Hepatocyte (in vitro differentiated cells): ENCODE measurements at regions not wholly inside any gene's neighbourhood (a gene's known extent, or its start where the extent isn't known, plus 50 kb on each side); places are given as distances from the start of the nearest gene placed in this dataset.

ENCODE experiments used
- DNase-seq: peaks from one replicate; pipeline ENCODE4 v3.0.0-alpha.2; 2016; ENCODE audit warnings: low spot score
- H2AFZ ChIP-seq: fragments of 200-600 bp; sonication (generic); 2 replicates; pipeline ENCODE4 v1.6.0; 2016; ENCODE audit warnings: antibody characterized with exemption, mild to moderate bottlenecking
- H3K27ac ChIP-seq: fragments of 200-600 bp; sonication (generic); 2 replicates; pipeline ENCODE4 v1.5.1; 2016; ENCODE audit warnings: mild to moderate bottlenecking
- H3K27me3 ChIP-seq: fragments of 200-600 bp; sonication (generic); 2 replicates; pipeline ENCODE4 v1.6.1; 2016
- H3K36me3 ChIP-seq: fragments of 200-600 bp; sonication (generic); replicated peaks from 2 replicates; pipeline ENCODE4 v1.5.1; 2016; ENCODE audit warnings: low read depth; ENCODE audit not compliant: insufficient read depth
- H3K4me1 ChIP-seq: fragments of 200-600 bp; sonication (generic); 2 replicates; pipeline ENCODE4 v1.5.1; 2016; ENCODE audit warnings: mild to moderate bottlenecking, moderate library complexity; ENCODE audit not compliant: insufficient read depth
- H3K4me2 ChIP-seq: fragments of 200-600 bp; sonication (generic); 2 replicates; pipeline ENCODE4 v1.6.0; 2016
- H3K4me3 ChIP-seq: fragments of 200-600 bp; sonication (generic); 2 replicates; pipeline ENCODE4 v1.5.1; 2016; ENCODE audit warnings: mild to moderate bottlenecking
- H3K79me2 ChIP-seq: fragments of 200-600 bp; sonication (generic); 2 replicates; pipeline ENCODE4 v1.6.0; 2017; ENCODE audit warnings: mild to moderate bottlenecking
- H3K9me2 ChIP-seq: fragments of 200-600 bp; sonication (generic); replicated peaks from 2 replicates; pipeline ENCODE4 v1.6.0; 2017; ENCODE audit warnings: mild to moderate bottlenecking; ENCODE audit not compliant: insufficient read depth
- H3K9me3 ChIP-seq: fragments of 200-600 bp; sonication (generic); 2 replicates; pipeline ENCODE4 v1.5.1; 2016; ENCODE audit warnings: low read depth, mild to moderate bottlenecking
- H4K20me1 ChIP-seq: fragments of 200-600 bp; sonication (generic); 2 replicates; pipeline ENCODE4 v1.6.0; 2016; ENCODE audit warnings: mild to moderate bottlenecking; ENCODE audit not compliant: insufficient read depth, poor library complexity, severe bottlenecking
- EZH2 ChIP-seq: fragments of 200-600 bp; sonication (generic); IDR thresholded peaks from 2 replicates; pipeline ENCODE4 v1.6.1; 2016; ENCODE audit warnings: antibody characterized with exemption, mild to moderate bottlenecking, borderline replicate concordance
- EZH2phosphoT487 ChIP-seq: fragments of 200-600 bp; sonication (generic); IDR thresholded peaks from one replicate; pipeline ENCODE4 v1.6.1; 2018; ENCODE audit warnings: antibody characterized with exemption, mild to moderate bottlenecking, low read depth, moderate library complexity; ENCODE audit not compliant: unreplicated experiment, severe bottlenecking
- WGBS: methylation state at CpG from one replicate; pipeline ENCODE4 v1.1.6; 2016; ENCODE audit warnings: low lambda C conversion rate; ENCODE audit errors: missing lambda C conversion rate; 5-methylcytosine and 5-hydroxymethylcytosine counted together
- TF ChIP-seq, protein P1 (sequence below): fragments of 200-600 bp; sonication (generic); IDR thresholded peaks from 2 replicates; pipeline ENCODE4 v1.5.1; 2016; ENCODE audit warnings: antibody characterized with exemption, mild to moderate bottlenecking; ENCODE audit not compliant: poor library complexity

DNA sequence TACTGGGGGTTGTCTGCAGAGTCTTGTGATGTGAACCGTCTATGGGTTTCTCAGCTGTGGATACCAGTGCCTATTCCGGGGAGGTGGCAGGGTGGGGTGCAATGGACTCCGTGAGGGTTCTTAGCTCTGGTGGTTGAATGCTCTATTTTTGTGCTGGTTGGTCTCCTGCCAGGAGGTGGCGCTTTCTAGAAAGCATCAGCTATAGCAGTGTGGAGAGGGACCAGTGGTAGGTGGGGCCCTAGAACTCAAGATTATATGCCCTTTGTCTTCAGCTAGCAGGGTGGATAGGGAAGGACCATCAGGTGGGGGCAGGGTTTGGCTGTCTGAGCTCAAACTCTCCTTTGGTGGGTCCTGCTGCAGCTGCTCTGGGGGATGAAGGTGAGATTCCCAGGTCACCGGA lies 127.3 kb upstream of the PLD5 start:
- WGBS: 52% methylated on average over 5 of the region's 5 CpGs
- peak; percentile 23 for DNase-seq

GRCh38 chr1:242641461-242641860 lies 117.0 kb upstream of the PLD5 start:
- H3K4me2 ChIP-seq: no peak overlapping the region
- H3K9me3 ChIP-seq: no peaks in the 10 kb centered on the region
- DNase-seq: no peak
- no peaks in the 10 kb centered on the region for H3K9me2 ChIP-seq
- H4K20me1 ChIP-seq: no peaks in the 10 kb centered on the region
- 86% methylated on average over 3 of the region's 3 CpGs for WGBS
- H3K36me3 ChIP-seq: no peaks in the 10 kb centered on the region
- no peaks in the 10 kb centered on the region for H3K27me3 ChIP-seq
- H3K4me3 ChIP-seq: no peak overlapping the region
- H3K79me2 ChIP-seq: no peaks in the 10 kb centered on the region
- H2AFZ ChIP-seq: no peak overlapping the region
- no peaks in the 10 kb centered on the region for H3K4me1 ChIP-seq
- TF ChIP-seq EZH2phosphoT487: no peak
- TF ChIP-seq EZH2: no peak
- TF ChIP-seq, protein P1, sequence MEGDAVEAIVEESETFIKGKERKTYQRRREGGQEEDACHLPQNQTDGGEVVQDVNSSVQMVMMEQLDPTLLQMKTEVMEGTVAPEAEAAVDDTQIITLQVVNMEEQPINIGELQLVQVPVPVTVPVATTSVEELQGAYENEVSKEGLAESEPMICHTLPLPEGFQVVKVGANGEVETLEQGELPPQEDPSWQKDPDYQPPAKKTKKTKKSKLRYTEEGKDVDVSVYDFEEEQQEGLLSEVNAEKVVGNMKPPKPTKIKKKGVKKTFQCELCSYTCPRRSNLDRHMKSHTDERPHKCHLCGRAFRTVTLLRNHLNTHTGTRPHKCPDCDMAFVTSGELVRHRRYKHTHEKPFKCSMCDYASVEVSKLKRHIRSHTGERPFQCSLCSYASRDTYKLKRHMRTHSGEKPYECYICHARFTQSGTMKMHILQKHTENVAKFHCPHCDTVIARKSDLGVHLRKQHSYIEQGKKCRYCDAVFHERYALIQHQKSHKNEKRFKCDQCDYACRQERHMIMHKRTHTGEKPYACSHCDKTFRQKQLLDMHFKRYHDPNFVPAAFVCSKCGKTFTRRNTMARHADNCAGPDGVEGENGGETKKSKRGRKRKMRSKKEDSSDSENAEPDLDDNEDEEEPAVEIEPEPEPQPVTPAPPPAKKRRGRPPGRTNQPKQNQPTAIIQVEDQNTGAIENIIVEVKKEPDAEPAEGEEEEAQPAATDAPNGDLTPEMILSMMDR: no peak
- no peak overlapping the region for H3K27ac ChIP-seq

More for the DNA sequence above, 127.3 kb upstream of the PLD5 start:
- Histone ChIP-seq H3K9me3 (no peaks in the 10 kb centered on the region), H3K27me3 (no peaks in the 10 kb centered on the region), H3K27ac (no peak overlapping the region), H3K36me3 (no peaks in the 10 kb centered on the region), H3K4me3 (no peak overlapping the region), H2AFZ (no peak overlapping the region), H3K9me2 (no peaks in the 10 kb centered on the region), H4K20me1 (no peaks in the 10 kb centered on the region), H3K4me1 (no peaks in the 10 kb centered on the region), H3K4me2 (no peak overlapping the region), H3K79me2 (no peaks in the 10 kb centered on the region)
- TF ChIP-seq, protein P1: peak; percentile 13
- no peak for TF ChIP-seq EZH2

DNA sequence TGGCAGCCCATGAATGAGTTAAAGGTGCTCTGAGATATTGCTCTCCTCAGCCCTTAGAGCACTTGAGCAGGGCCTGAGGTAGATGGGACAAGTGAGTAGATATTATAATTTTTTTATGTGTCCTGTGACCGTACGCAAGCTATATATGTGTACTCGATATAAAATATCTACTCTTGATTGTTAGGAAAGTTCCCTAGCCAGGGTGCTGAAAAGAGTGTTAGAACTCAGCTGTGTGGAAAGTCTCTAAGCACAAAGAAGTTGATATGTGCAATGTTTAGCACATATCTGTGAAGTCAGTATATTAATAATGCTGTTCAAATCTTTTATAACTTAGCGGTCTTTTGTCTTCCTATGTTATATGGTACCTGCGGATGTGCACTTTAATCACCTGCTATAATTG lies 114.6 kb upstream of the PLD5 start:
- no peaks in the 10 kb centered on the region for H3K36me3 ChIP-seq
- no peak overlapping the region for H3K4me3 ChIP-seq
- H3K9me2 ChIP-seq: no peaks in the 10 kb centered on the region
- no peak overlapping the region for H3K27ac ChIP-seq
- H3K79me2 ChIP-seq: no peaks in the 10 kb centered on the region
- no peak overlapping the region for H3K4me2 ChIP-seq
- no peaks in the 10 kb centered on the region for H4K20me1 ChIP-seq
- H3K4me1 ChIP-seq: no peaks in the 10 kb centered on the region
- TF ChIP-seq EZH2phosphoT487 (no peak), EZH2 (no peak)
- TF ChIP-seq, protein P1: no peak
- H3K27me3 ChIP-seq: no peaks in the 10 kb centered on the region
- 95% methylated on average over 5 of the region's 5 CpGs for WGBS
- H3K9me3 ChIP-seq: no peaks in the 10 kb centered on the region
- H2AFZ ChIP-seq: no peak overlapping the region
- DNase-seq: no peak

GRCh38 chr1:242634732-242635131 lies 110.2 kb upstream of the PLD5 start:
- H3K9me3 ChIP-seq: no peaks in the 10 kb centered on the region
- no peak overlapping the region for H3K27ac ChIP-seq
- DNase-seq: no peak
- 73% methylated on average over 5 of the region's 5 CpGs for WGBS
- no peaks in the 10 kb centered on the region for H4K20me1 ChIP-seq
- H3K4me3 ChIP-seq: no peak overlapping the region
- H3K79me2 ChIP-seq: no peaks in the 10 kb centered on the region
- no peaks in the 10 kb centered on the region for H3K27me3 ChIP-seq
- H3K4me2 ChIP-seq: no peak overlapping the region
- H3K9me2 ChIP-seq: no peaks in the 10 kb centered on the region
- H3K4me1 ChIP-seq: no peaks in the 10 kb centered on the region
- no peak for TF ChIP-seq EZH2
- no peak for TF ChIP-seq EZH2phosphoT487
- TF ChIP-seq, protein P1: no peak
- no peak overlapping the region for H2AFZ ChIP-seq
- no peaks in the 10 kb centered on the region for H3K36me3 ChIP-seq
